ENCODE measurements at regions not wholly inside any gene's neighbourhood (a gene's known extent, or its start where the extent isn't known, plus 50 kb on each side); places are given as distances from the start of the nearest gene placed in this dataset.

DNA sequence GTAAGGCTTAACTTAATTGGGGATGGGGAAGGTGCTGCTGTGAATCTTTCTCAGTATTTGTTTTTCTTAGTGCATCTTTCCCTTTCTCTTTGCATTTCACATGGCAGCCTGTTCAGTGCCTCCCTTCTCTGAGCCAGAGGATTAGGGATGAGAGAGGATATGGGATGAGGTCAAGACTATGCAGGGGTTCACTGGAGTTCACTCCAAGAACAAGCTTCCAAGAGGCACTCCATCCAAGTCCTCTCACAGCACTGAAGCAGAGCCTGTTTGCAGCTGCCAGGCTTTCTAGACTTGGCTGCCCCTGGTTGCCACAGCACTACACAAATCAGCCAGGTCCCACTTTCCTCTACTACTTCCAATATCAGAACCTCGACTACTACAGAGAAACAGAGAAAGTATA is 80.3 kb upstream of the GYPC start:
- ChIA-PET CTCF (no interaction called here), POLR2A (ENCODE audit: low non-redundant PET) (no interaction called here)
- Histone ChIP-seq H3K27me3 (replicated peaks; ENCODE audit: insufficient read depth, low read depth, low read length, poor library complexity) (peaks cover 3% of the 10 kb centered on the region), H3K9me3 (ENCODE audit: low read depth, low read length, poor library complexity, severe bottlenecking) (no peaks in the 10 kb centered on the region), H3K4me3 (ENCODE audit: low read depth, low read length, poor library complexity, severe bottlenecking) (no peak overlapping the region), H3K27ac (ENCODE audit: low read depth, low read length, poor library complexity, severe bottlenecking) (no peak overlapping the region), H3K36me3 (ENCODE audit: insufficient read depth, low read length, poor library complexity, severe bottlenecking) (no peaks in the 10 kb centered on the region), H3K4me1 (ENCODE audit: insufficient read depth, low read length, poor library complexity, severe bottlenecking) (no peaks in the 10 kb centered on the region)
- no peak for DNase-seq (ENCODE audit: low spot score)
- intact Hi-C loops (cut with micrococcal nuclease; ENCODE audit: unreplicated experiment) = no loop called here
- TF ChIP-seq, protein P1, sequence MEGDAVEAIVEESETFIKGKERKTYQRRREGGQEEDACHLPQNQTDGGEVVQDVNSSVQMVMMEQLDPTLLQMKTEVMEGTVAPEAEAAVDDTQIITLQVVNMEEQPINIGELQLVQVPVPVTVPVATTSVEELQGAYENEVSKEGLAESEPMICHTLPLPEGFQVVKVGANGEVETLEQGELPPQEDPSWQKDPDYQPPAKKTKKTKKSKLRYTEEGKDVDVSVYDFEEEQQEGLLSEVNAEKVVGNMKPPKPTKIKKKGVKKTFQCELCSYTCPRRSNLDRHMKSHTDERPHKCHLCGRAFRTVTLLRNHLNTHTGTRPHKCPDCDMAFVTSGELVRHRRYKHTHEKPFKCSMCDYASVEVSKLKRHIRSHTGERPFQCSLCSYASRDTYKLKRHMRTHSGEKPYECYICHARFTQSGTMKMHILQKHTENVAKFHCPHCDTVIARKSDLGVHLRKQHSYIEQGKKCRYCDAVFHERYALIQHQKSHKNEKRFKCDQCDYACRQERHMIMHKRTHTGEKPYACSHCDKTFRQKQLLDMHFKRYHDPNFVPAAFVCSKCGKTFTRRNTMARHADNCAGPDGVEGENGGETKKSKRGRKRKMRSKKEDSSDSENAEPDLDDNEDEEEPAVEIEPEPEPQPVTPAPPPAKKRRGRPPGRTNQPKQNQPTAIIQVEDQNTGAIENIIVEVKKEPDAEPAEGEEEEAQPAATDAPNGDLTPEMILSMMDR (conservative IDR thresholded peaks at IDR 0.05; ENCODE audit: low read depth, low read length) = no peak
- TF ChIP-seq EZH2 (IDR thresholded peaks at IDR 0.05; ENCODE audit: borderline replicate concordance, low read depth, low read length, poor library complexity, severe bottlenecking) = no peak
- no TSS peak for BruUV-seq (replicated peaks)

GRCh38 chr2:126579868-126580267 is 76.1 kb upstream of the GYPC start:
- Histone ChIP-seq H3K27me3 (replicated peaks; ENCODE audit: insufficient read depth, low read depth, low read length, poor library complexity) (peaks cover 3% of the 10 kb centered on the region), H3K9me3 (ENCODE audit: low read depth, low read length, poor library complexity, severe bottlenecking) (no peaks in the 10 kb centered on the region), H3K36me3 (ENCODE audit: insufficient read depth, low read length, poor library complexity, severe bottlenecking) (no peaks in the 10 kb centered on the region), H3K4me1 (ENCODE audit: insufficient read depth, low read length, poor library complexity, severe bottlenecking) (no peaks in the 10 kb centered on the region), H3K4me3 (ENCODE audit: low read depth, low read length, poor library complexity, severe bottlenecking) (no peak overlapping the region), H3K27ac (ENCODE audit: low read depth, low read length, poor library complexity, severe bottlenecking) (no peak overlapping the region)
- BruUV-seq (replicated peaks) = no TSS peak
- DNase-seq (ENCODE audit: low spot score) = no peak
- CTCF ChIA-PET = no interaction called here
- TF ChIP-seq, protein P1 (conservative IDR thresholded peaks at IDR 0.05; ENCODE audit: low read depth, low read length) = no peak
- TF ChIP-seq EZH2 (IDR thresholded peaks at IDR 0.05; ENCODE audit: borderline replicate concordance, low read depth, low read length, poor library complexity, severe bottlenecking) = no peak
- intact Hi-C loops (cut with micrococcal nuclease; ENCODE audit: unreplicated experiment) = no loop called here
- POLR2A ChIA-PET (ENCODE audit: low non-redundant PET) = no interaction called here

DNA sequence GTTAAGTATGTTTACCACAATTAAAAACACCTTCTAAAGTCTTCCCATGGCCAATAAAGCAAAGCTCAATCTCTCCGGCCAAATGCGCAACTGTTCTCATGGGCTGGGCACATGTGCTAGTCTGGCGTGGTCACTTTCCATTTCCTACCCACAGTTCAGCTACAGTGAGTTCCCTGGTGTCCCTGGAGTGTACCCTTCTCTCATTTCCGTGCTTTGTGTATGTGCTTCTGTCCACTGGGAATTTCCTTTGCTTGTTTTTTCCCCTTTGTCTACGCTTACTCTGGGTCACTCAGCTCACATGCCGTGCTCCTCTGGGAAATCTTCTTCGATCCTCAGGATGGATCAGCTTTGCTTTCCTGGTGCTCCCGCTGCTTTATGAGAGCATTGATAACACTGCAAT is 69.6 kb upstream of the GYPC start:
- no peak for TF ChIP-seq EZH2 (IDR thresholded peaks at IDR 0.05; ENCODE audit: borderline replicate concordance, low read depth, low read length, poor library complexity, severe bottlenecking)
- TF ChIP-seq, protein P1 (conservative IDR thresholded peaks at IDR 0.05; ENCODE audit: low read depth, low read length) = no peak
- CTCF ChIA-PET = no interaction called here

More for the DNA sequence above, 69.6 kb upstream of the GYPC start:
- no TSS peak for BruUV-seq (replicated peaks)
- Histone ChIP-seq H3K4me3 (ENCODE audit: low read depth, low read length, poor library complexity, severe bottlenecking) (no peak overlapping the region), H3K9me3 (ENCODE audit: low read depth, low read length, poor library complexity, severe bottlenecking) (no peaks in the 10 kb centered on the region), H3K4me1 (ENCODE audit: insufficient read depth, low read length, poor library complexity, severe bottlenecking) (no peaks in the 10 kb centered on the region), H3K27ac (ENCODE audit: low read depth, low read length, poor library complexity, severe bottlenecking) (no peak overlapping the region), H3K27me3 (replicated peaks; ENCODE audit: insufficient read depth, low read depth, low read length, poor library complexity) (peaks cover 19% of the 10 kb centered on the region), H3K36me3 (ENCODE audit: insufficient read depth, low read length, poor library complexity, severe bottlenecking) (no peaks in the 10 kb centered on the region)
- POLR2A ChIA-PET (ENCODE audit: low non-redundant PET) = no interaction called here
- DNase-seq (ENCODE audit: low spot score) = no peak
- intact Hi-C loops (cut with micrococcal nuclease; ENCODE audit: unreplicated experiment) = no loop called here
